ENCODE measurements at regions not wholly inside any gene's neighbourhood (a gene's known extent, or its start where the extent isn't known, plus 50 kb on each side); places are given as distances from the start of the nearest gene placed in this dataset.

DNA sequence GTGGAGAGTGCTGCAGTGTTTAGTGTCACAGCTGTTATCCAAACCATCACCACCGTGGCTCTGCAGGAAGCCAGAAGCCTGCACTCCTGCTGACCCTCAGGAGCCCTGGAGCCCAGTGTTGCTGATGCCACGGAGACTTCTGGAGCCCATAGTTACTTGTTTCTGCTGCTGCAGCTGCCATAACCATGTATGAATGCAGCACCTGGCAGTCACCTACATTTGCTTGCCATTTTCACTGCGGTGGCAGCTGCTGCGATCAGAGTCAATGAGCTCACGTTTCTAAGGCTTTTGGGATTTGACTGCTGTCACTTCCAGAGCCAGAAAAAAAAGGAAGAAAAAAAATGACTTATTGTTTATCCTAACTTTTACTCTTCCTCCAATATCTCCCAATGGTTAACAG lies 299.2 kb upstream of the THRB start:
- ATAC-seq = no peak

DNA sequence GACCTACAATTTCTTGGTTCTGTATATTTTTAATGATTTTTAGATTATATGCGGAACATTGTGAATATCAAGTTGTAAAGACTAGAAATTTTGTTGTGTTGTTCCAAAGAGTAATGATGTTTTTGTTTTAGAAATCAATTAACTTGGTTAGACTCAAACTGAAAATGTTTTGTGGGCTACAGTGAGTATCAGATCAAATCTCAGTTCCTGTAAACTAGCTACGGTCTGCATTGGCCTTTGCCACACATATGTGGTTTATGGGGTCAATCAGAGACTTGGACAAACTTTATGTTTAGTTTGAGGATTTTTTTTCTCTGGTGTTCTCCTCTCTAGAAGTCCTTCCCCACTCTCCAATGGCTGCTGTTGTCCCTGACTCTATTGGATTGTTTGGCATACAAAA lies 308.0 kb upstream of the THRB start:
- no peaks in the 10 kb centered on the region for H3K36me3 ChIP-seq

More for the DNA sequence above, 299.2 kb upstream of the THRB start:
- Histone ChIP-seq H3K36me3 (no peaks in the 10 kb centered on the region), H3K4me3 (no peak overlapping the region), H3K27ac (no peak overlapping the region), H3K27me3 (no peaks in the 10 kb centered on the region), H3K4me1 (no peaks in the 10 kb centered on the region), H3K9me3 (no peaks in the 10 kb centered on the region)
- TF ChIP-seq, protein P1, sequence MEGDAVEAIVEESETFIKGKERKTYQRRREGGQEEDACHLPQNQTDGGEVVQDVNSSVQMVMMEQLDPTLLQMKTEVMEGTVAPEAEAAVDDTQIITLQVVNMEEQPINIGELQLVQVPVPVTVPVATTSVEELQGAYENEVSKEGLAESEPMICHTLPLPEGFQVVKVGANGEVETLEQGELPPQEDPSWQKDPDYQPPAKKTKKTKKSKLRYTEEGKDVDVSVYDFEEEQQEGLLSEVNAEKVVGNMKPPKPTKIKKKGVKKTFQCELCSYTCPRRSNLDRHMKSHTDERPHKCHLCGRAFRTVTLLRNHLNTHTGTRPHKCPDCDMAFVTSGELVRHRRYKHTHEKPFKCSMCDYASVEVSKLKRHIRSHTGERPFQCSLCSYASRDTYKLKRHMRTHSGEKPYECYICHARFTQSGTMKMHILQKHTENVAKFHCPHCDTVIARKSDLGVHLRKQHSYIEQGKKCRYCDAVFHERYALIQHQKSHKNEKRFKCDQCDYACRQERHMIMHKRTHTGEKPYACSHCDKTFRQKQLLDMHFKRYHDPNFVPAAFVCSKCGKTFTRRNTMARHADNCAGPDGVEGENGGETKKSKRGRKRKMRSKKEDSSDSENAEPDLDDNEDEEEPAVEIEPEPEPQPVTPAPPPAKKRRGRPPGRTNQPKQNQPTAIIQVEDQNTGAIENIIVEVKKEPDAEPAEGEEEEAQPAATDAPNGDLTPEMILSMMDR (IDR thresholded peaks at IDR 0.05) = no peak
- DNase-seq = no peak
- intact Hi-C loops (cut with DNase I) = no loop called here

DNA sequence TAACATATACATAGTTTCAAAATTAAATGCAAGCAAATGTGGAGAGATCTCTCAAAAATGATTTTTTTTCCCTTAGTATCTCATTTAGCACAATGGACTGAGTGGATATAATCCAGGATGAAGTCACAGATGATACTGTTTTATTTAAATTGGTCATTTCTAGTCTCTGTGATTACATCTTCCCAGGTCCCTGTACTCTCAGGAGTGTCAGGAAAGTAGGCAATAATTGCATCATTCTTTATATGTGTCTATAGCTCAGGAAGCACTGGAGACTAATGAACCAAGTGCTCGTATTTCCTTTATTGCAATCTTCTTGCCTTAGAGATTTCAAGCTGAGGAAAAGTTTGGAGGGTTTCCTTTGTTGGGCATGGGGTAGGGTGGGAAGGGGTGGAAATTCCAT lies 309.4 kb upstream of the THRB start:
- DNase-seq = no peak
- Histone ChIP-seq H3K9me3 (no peaks in the 10 kb centered on the region), H3K4me3 (no peak overlapping the region), H3K36me3 (no peaks in the 10 kb centered on the region), H3K27me3 (no peaks in the 10 kb centered on the region), H3K4me1 (no peaks in the 10 kb centered on the region), H3K27ac (no peak overlapping the region)
- ATAC-seq = no peak
- TF ChIP-seq, protein P1 (IDR thresholded peaks at IDR 0.05) = no peak
- intact Hi-C loops (cut with DNase I) = no loop called here

More for the DNA sequence above, 308.0 kb upstream of the THRB start:
- Histone ChIP-seq H3K4me3 (no peak overlapping the region), H3K4me1 (no peaks in the 10 kb centered on the region), H3K27ac (no peak overlapping the region), H3K9me3 (no peaks in the 10 kb centered on the region), H3K27me3 (no peaks in the 10 kb centered on the region)
- DNase-seq = no peak
- intact Hi-C loops (cut with DNase I) = no loop called here
- ATAC-seq = no peak
- TF ChIP-seq, protein P1 (IDR thresholded peaks at IDR 0.05) = no peak

DNA sequence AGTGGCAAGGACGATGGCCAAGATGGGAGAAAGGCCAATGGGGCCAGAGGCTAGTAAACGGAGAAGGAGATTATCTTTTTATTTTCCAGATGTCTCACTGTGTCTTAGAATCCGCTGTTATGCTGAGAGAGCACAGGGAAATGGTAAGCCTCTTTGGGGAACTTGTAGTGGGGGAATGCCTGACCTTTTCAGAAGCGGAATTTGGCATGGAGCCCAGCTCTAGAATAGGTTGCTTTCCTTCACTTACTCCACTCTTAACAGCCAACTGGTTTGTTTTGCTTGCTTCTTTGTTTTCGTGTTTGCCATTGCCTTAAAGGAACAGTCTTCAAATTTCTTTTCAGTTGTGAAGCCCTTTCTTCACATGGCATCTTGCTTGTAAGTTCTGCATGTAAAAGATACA lies 316.2 kb upstream of the THRB start:
- DNase-seq = no peak
- no peaks in the 10 kb centered on the region for H3K4me1 ChIP-seq
- ATAC-seq = peak; percentile 29
- no peaks in the 10 kb centered on the region for H3K27me3 ChIP-seq
- H3K9me3 ChIP-seq = no peaks in the 10 kb centered on the region
- intact Hi-C loops (cut with DNase I) = no loop called here
- H3K36me3 ChIP-seq = no peaks in the 10 kb centered on the region
- TF ChIP-seq, protein P1 (IDR thresholded peaks at IDR 0.05) = no peak
- no peak overlapping the region for H3K4me3 ChIP-seq
- no peak overlapping the region for H3K27ac ChIP-seq

DNA sequence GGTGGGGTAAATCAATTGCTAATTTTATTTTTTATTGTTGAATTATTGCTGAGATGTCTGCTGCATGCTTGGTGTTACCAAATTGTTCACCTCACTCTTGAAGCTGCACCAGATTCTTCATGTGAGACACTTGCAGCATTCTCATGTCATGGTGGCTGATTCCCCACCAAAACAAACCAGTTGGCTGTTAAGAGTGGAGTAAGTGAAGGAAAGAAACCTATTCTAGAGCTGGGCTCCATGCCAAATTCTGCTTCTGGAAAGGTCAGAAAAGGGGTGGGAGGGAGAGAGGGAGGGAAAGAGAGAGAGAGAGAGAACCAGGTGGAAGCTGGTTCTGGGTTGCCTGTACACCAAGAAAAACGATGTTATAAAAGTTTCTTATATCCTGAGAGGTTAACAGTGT lies 317.5 kb upstream of the THRB start:
- Histone ChIP-seq H3K4me3 (no peak overlapping the region), H3K27me3 (no peaks in the 10 kb centered on the region), H3K4me1 (no peaks in the 10 kb centered on the region), H3K9me3 (no peaks in the 10 kb centered on the region), H3K36me3 (no peaks in the 10 kb centered on the region), H3K27ac (no peak overlapping the region)
- intact Hi-C loops (cut with DNase I) = no loop called here
- ATAC-seq (no peak), DNase-seq (no peak)
- TF ChIP-seq, protein P1 (IDR thresholded peaks at IDR 0.05) = no peak

DNA sequence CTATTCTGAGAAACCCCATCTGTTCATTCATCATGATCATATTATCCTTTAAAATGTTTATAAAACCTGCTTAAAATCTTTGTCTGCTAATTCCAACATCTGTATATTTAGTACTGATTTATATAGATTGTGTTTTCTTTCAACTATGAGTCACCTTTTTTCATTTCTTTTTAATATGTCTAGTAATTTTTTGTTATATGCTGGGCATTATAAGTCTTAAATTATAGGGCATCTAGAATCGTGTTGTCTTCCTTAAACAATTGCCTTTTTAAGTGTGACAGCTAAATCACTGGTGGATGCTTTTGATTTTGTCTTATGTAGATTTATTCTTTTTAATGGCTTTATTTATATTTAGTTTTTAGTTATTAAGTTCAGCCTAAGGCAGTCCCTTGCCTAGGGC lies 323.4 kb upstream of the THRB start:
- intact Hi-C loops (cut with DNase I) = no loop called here
- TF ChIP-seq, protein P1 (IDR thresholded peaks at IDR 0.05) = no peak

More for the DNA sequence above, 323.4 kb upstream of the THRB start:
- no peaks in the 10 kb centered on the region for H3K36me3 ChIP-seq
- no peaks in the 10 kb centered on the region for H3K27me3 ChIP-seq
- H3K27ac ChIP-seq = no peak overlapping the region
- no peak for ATAC-seq
- H3K4me1 ChIP-seq = no peaks in the 10 kb centered on the region
- no peaks in the 10 kb centered on the region for H3K9me3 ChIP-seq
- no peak for DNase-seq
- H3K4me3 ChIP-seq = no peak overlapping the region
